Astrocyte (in vitro differentiated cells and primary cell): ENCODE measurements at regions not wholly inside any gene's neighbourhood (a gene's known extent, or its start where the extent isn't known, plus 50 kb on each side); places are given as distances from the start of the nearest gene placed in this dataset.

Experiments used
- EZH2 ChIP-seq: IDR thresholded peaks from 2 replicates; pipeline ENCODE4 v1.6.1; 2012; ENCODE audit warnings: mild to moderate bottlenecking, low read length, inconsistent platforms; ENCODE audit not compliant: insufficient read depth
- TF ChIP-seq, protein P1 (sequence below): IDR thresholded peaks from 2 replicates; pipeline ENCODE4 v1.5.1; 2011; ENCODE audit warnings: low read depth, mild to moderate bottlenecking, inconsistent platforms, low read length, moderate library complexity; ENCODE audit not compliant: insufficient read depth

DNA sequence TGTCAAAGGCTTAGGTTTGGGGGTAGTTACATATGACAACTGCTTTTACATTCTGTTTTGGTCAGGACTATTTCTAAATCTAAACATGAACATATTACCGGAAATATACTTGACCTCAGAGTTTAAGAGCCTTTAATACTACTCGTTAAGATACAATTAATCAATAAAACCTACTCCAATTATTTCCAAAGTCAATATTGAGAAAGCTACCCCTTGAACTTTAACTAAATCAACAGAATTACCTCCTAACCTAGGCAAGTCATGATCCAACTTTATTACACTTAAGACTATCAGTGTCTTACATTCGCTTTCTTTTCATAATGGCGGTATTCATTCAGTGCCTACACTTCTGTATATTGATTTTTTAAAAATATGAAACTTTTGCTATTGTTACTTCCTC is 107.7 kb downstream of the RAP2B start:
- TF ChIP-seq EZH2, result no peak
- TF ChIP-seq, protein P1, sequence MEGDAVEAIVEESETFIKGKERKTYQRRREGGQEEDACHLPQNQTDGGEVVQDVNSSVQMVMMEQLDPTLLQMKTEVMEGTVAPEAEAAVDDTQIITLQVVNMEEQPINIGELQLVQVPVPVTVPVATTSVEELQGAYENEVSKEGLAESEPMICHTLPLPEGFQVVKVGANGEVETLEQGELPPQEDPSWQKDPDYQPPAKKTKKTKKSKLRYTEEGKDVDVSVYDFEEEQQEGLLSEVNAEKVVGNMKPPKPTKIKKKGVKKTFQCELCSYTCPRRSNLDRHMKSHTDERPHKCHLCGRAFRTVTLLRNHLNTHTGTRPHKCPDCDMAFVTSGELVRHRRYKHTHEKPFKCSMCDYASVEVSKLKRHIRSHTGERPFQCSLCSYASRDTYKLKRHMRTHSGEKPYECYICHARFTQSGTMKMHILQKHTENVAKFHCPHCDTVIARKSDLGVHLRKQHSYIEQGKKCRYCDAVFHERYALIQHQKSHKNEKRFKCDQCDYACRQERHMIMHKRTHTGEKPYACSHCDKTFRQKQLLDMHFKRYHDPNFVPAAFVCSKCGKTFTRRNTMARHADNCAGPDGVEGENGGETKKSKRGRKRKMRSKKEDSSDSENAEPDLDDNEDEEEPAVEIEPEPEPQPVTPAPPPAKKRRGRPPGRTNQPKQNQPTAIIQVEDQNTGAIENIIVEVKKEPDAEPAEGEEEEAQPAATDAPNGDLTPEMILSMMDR, result no peak
